Choroid plexus epithelial cell (primary cell): ENCODE measurements at regions not wholly inside any gene's neighbourhood (a gene's known extent, or its start where the extent isn't known, plus 50 kb on each side); places are given as distances from the start of the nearest gene placed in this dataset.
"Not testable (repeated sequence)": the region's sequence is repeated elsewhere in the genome, so short reads cannot be mapped to it uniquely, and the experiment has no call there.

ENCODE experiments used
- DNase-seq: peaks from one replicate; pipeline ENCODE4 v3.0.0-alpha.2; 2010; ENCODE audit warnings: low read depth
- H3K4me3 ChIP-seq: 2 replicates; pipeline ENCODE4 v1.5.1; 2011; ENCODE audit warnings: low read depth, mild to moderate bottlenecking, control low read depth, low read length, moderate library complexity
- TF ChIP-seq, protein P1 (sequence below): conservative IDR thresholded peaks from 2 replicates; pipeline ENCODE4 v1.5.1; 2011; ENCODE audit warnings: low read depth, mild to moderate bottlenecking, control low read depth, inconsistent platforms, low read length, moderate library complexity

DNA sequence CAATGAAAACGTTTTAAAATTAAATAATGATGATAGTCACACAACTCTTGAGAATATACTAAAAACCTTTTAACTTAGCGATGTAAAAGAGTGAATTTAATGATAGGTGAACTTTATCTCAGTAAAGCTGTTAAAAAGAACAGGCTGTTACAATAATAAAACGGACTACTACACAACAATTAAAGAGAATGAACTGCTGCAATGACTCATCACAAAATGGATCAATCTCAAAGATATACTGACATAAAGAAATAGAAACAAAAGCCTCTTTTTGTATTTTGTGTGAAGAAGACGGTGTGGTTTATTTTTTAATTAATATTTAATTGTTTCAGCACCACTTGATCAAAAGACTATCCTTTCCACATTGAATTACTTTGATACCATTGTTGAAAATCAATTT is 352.4 kb upstream of the GJE1 start:
- TF ChIP-seq, protein P1, sequence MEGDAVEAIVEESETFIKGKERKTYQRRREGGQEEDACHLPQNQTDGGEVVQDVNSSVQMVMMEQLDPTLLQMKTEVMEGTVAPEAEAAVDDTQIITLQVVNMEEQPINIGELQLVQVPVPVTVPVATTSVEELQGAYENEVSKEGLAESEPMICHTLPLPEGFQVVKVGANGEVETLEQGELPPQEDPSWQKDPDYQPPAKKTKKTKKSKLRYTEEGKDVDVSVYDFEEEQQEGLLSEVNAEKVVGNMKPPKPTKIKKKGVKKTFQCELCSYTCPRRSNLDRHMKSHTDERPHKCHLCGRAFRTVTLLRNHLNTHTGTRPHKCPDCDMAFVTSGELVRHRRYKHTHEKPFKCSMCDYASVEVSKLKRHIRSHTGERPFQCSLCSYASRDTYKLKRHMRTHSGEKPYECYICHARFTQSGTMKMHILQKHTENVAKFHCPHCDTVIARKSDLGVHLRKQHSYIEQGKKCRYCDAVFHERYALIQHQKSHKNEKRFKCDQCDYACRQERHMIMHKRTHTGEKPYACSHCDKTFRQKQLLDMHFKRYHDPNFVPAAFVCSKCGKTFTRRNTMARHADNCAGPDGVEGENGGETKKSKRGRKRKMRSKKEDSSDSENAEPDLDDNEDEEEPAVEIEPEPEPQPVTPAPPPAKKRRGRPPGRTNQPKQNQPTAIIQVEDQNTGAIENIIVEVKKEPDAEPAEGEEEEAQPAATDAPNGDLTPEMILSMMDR = no peak
- no peak for DNase-seq
- no peak overlapping the region for H3K4me3 ChIP-seq

DNA sequence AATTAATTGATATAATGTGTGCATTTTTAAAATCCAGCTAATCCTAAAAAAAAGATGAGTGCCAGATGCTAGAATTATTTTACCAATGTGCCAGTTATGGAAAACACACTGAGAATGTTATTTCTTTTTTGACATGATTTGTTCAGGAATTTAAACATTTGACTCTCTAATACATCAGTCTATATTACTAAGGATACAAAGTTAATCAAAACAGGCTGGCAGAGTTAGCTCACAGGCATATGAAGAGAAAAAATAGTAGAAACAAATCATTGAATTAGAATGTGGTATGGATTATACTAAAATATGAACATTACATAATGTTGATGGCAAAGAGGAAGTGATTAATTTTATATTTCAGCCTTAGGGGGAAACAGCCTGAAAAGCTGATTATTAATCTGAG is 368.3 kb upstream of the GJE1 start:
- no peak overlapping the region for H3K4me3 ChIP-seq
- no peak for DNase-seq
- TF ChIP-seq, protein P1 = no peak

DNA sequence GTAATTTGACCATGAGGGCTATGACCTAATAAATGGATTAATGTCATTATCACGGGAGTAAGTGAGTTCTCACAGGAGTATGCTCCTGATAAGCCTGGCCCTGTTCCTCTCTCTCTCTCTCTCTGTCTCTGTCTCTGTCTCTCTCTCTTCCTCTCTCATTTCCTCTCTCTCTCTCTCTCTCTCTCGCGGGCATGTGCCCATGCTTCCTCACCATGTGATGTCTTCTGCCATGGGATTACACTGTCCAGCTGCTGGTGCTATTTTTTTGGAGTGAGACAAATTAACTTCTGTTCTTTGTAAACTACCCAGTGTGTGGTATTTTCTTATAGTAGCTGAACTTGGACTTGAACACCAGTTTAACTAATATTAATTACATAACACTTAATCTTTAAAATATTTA is 374.3 kb upstream of the GJE1 start:
- H3K4me3 ChIP-seq = no peak overlapping the region
- DNase-seq = no peak
- TF ChIP-seq, protein P1 = no peak

DNA sequence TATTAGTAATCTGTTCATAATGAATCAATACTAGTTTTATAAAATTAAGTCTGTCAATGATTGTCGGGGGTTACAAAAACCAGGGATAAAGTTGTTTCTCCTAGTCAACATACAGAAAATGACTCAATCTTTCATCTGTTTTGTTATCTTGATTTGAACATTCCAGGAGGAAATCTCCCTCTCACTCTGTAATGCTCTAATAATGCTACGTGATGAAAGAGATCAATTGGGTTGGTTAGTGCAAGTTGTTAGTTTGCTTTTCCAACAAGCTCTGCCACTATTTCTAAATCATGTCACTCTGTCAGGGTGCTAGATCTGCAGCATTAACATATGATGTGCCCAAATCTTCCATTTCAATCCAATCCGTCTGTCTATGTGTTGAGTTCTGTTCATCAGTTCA is 379.5 kb upstream of the GJE1 start:
- no peak for DNase-seq
- TF ChIP-seq, protein P1 = no peak
- no peak overlapping the region for H3K4me3 ChIP-seq

DNA sequence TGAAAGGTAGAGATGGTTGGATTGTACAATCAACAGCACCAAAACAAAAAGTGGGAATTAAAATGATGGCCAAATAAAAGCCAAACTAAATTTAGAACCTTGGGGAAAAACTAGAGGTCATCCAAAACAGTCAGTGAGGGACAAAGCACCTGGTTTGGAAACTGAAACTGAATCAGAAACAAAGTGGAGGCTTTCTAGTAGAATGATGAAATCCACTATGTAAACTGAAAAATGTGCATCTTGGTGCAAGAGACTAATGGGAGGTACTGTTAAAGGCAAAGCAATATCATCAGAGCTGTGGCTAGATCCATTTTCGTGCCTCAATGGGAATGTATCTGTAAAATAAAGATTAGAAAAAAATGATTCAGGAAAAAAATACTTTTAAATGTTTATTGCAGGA is 380.0 kb upstream of the GJE1 start:
- no peak for DNase-seq
- TF ChIP-seq, protein P1 = no peak
- no peak overlapping the region for H3K4me3 ChIP-seq

DNA sequence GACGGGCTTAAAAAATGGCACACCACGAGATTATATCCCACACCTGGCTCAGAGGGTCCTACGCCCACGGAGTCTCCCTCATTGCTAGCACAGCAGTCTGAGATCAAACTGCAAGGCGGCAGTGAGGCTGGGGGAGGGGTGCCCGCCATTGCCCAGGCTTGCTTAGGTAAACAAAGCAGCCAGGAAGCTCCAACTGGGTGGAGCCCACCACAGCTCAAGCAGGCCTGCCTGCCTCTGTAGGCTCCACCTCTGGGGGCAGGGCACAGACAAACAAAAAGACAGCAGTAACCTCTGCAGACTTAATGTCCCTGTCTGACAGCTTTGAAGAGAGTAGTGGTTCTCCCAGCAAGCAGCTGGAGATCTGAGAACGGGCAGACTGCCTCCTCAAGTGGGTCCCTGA is 386.4 kb upstream of the GJE1 start:
- DNase-seq, H3K4me3 ChIP-seq: not testable (repeated sequence)

DNA sequence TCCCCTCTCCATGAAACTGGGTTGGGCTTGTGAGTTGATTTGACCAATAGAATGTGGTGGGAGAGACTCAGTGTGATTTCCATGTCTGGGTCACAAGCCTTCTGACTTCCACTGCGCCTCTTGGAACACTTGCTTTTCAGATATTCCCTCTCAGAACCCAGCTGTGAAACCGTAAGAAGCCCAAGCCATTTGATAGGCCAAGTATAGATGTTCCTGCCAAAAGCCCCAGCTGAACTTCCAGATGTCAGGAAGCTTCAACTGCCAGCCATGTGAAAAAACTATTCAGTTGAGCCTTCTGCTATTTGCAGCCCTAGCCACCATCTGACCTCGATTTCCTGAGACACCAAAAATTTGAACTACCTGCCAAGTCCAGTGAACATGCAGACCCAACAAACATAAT is 387.8 kb upstream of the GJE1 start:
- no peak overlapping the region for H3K4me3 ChIP-seq
- peak; percentile 8 for DNase-seq
- TF ChIP-seq, protein P1 = no peak
